ENCODE measurements at regions not wholly inside any gene's neighbourhood (a gene's known extent, or its start where the extent isn't known, plus 50 kb on each side); places are given as distances from the start of the nearest gene placed in this dataset.
"Not testable (repeated sequence)": the region's sequence is repeated elsewhere in the genome, so short reads cannot be mapped to it uniquely, and the experiment has no call there.

- no peak for DNase-seq (ENCODE audit: low read depth in 2 of 2)
Observed at GRCh38 chr20:12455148-12455547, 537.5 kb downstream of the BTBD3 start.

GRCh38 chr20:12458241-12458640 lies 540.5 kb downstream of the BTBD3 start:
- DNase-seq (ENCODE audit: low read depth in 2 of 2): no peak

GRCh38 chr20:12464036-12464435 lies 544.7 kb upstream of the SPTLC3 start:
- DNase-seq (ENCODE audit: low read depth in 2 of 2): no peak

GRCh38 chr20:12466915-12467314 lies 541.9 kb upstream of the SPTLC3 start:
- no peak for DNase-seq (ENCODE audit: low read depth in 2 of 2)

- no peak for DNase-seq (ENCODE audit: low read depth in 2 of 2)
Observed at GRCh38 chr20:12467758-12468157, 541.0 kb upstream of the SPTLC3 start.

GRCh38 chr20:12482661-12483060 lies 526.1 kb upstream of the SPTLC3 start:
- DNase-seq (ENCODE audit: low read depth in 2 of 2): no peak

- DNase-seq (ENCODE audit: low read depth in 2 of 2): no peak
Observed at GRCh38 chr20:12502443-12502842, 506.3 kb upstream of the SPTLC3 start.

GRCh38 chr20:12504779-12505178 lies 504.0 kb upstream of the SPTLC3 start:
- no peak for DNase-seq (ENCODE audit: low read depth in 2 of 2)

GRCh38 chr20:12511499-12511898 lies 497.3 kb upstream of the SPTLC3 start:
- DNase-seq (ENCODE audit: low read depth in 2 of 2): no peak

GRCh38 chr20:12512755-12513154 lies 496.0 kb upstream of the SPTLC3 start:
- no peak for DNase-seq (ENCODE audit: low read depth in 2 of 2)

- no peak for DNase-seq (ENCODE audit: low read depth in 2 of 2)
Observed at GRCh38 chr20:12528104-12528503, 480.7 kb upstream of the SPTLC3 start.

- DNase-seq (ENCODE audit: low read depth in 2 of 2): no peak
Observed at GRCh38 chr20:12528591-12529041, 480.2 kb upstream of the SPTLC3 start.

GRCh38 chr20:12531626-12532025 lies 477.1 kb upstream of the SPTLC3 start:
- no peak for DNase-seq (ENCODE audit: low read depth in 2 of 2)

- DNase-seq (ENCODE audit: low read depth in 2 of 2): no peak
Observed at GRCh38 chr20:12535316-12535715, 473.5 kb upstream of the SPTLC3 start.

GRCh38 chr20:12535770-12536169 lies 473.0 kb upstream of the SPTLC3 start:
- no peak for DNase-seq (ENCODE audit: low read depth in 2 of 2)

GRCh38 chr20:12554426-12554825 lies 454.3 kb upstream of the SPTLC3 start:
- DNase-seq (ENCODE audit: low read depth in 2 of 2): no peak

GRCh38 chr20:12555369-12555768 lies 453.4 kb upstream of the SPTLC3 start:
- no peak for DNase-seq (ENCODE audit: low read depth in 2 of 2)

- DNase-seq (ENCODE audit: low read depth in 2 of 2): not testable (repeated sequence)
Observed at GRCh38 chr20:12555849-12556248, 452.9 kb upstream of the SPTLC3 start.

- no peak for DNase-seq (ENCODE audit: low read depth in 2 of 2)
Observed at GRCh38 chr20:12557224-12557623, 451.5 kb upstream of the SPTLC3 start.

GRCh38 chr20:12564979-12565378 lies 443.8 kb upstream of the SPTLC3 start:
- DNase-seq (ENCODE audit: low read depth in 2 of 2): no peak

- no peak for DNase-seq (ENCODE audit: low read depth in 2 of 2)
Observed at GRCh38 chr20:12566596-12566995, 442.2 kb upstream of the SPTLC3 start.

- DNase-seq (ENCODE audit: low read depth in 2 of 2): no peak
Observed at GRCh38 chr20:12570371-12570770, 438.4 kb upstream of the SPTLC3 start.

GRCh38 chr20:12573442-12573841 lies 435.3 kb upstream of the SPTLC3 start:
- no peak for DNase-seq (ENCODE audit: low read depth in 2 of 2)

- DNase-seq (ENCODE audit: low read depth in 2 of 2): no peak
Observed at GRCh38 chr20:12575352-12576095, 433.2 kb upstream of the SPTLC3 start.

Measured in stimulated activated CD4-positive, alpha-beta T cell treated with anti-CD3 and anti-CD28 coated beads, Interleukin-12 subunit alpha, Interleukin-12 subunit beta, amount 100 ng/mL, for 24 hours (primary cell).